Ascending aorta (tissue), 2 donors: ENCODE measurements at regions not wholly inside any gene's neighbourhood (a gene's known extent, or its start where the extent isn't known, plus 50 kb on each side); places are given as distances from the start of the nearest gene placed in this dataset.
A peak's percentile ranks its signal among the peaks of the same experiment; 100 is the strongest.

Experiments
- DNase-seq, 2 donors: peaks; one replicate each; pipeline ENCODE4 v3.0.0-alpha.2; 2019; ENCODE audit warnings: low spot score in 2 of 2
- H3K27ac ChIP-seq, 2 donors: fragments of 200-600 bp; sonication (generic); one replicate each; pipeline ENCODE4 v1.5.1; 2016 to 2017; ENCODE audit warnings: mild to moderate bottlenecking in 1 of 2
- H3K27me3 ChIP-seq: fragments of 200-600 bp; sonication (generic); one replicate; pipeline ENCODE4 v1.5.1; 2017
- H3K36me3 ChIP-seq, 2 donors: fragments of 200-600 bp; sonication (generic); one replicate each; pipeline ENCODE4 v1.5.1; 2016
- H3K4me1 ChIP-seq, 2 donors: fragments of 200-600 bp; sonication (generic); one replicate each; pipeline ENCODE4 v1.5.1; 2016 to 2017; ENCODE audit warnings: mild to moderate bottlenecking in 1 of 2
- H3K4me3 ChIP-seq, 2 donors: fragments of 200-600 bp; sonication (generic); one replicate each; pipeline ENCODE4 v1.5.1; 2016 to 2017; ENCODE audit warnings: mild to moderate bottlenecking in 1 of 2
- H3K9me3 ChIP-seq, 2 donors: fragments of 200-600 bp; sonication (generic); one replicate each; pipeline ENCODE4 v1.5.1; 2016
- CTCF ChIP-seq, 3 experiments: fragments of 200-600 bp in 2 of 3; fragments of 450-650 bp in 1 of 3; sonication (generic) in 2 of 3; IDR thresholded peaks; one replicate each; pipeline ENCODE4 v1.5.1; 2016 to 2019; ENCODE audit warnings: antibody characterized with exemption in 3 of 3, mild to moderate bottlenecking in 1 of 3, moderate library complexity in 1 of 3
- intact Hi-C: fragments of 100-400 bp; cut with DNase I; formaldehyde crosslinking; loops from one replicate; pipeline ENCODE4 v1.15.1; 2023

DNA sequence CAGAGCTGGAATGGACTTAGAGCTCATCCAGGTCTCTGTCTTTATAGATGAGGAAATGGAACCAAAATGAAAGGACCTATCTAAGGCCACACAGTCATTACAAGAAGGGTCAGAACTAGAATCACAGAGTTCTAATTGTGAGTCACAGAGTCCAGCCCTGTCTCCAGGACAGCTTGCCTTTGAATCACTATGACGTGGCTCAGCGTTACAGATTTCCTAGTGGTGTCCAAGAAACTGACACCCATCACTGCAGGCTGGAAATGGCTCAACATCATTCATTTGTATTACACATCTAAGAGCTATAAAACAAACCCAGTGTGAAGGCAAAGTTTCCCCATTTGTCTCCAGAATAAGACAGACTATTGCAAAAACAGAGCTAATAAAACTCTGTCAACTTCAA lies 164.3 kb upstream of the SIX2 start:
- Histone ChIP-seq H3K36me3 (no peaks in the 10 kb centered on the region), H3K27ac (peak overlapping the region; percentile 47 to 50), H3K4me1 (peaks cover 0 to 2% of the 10 kb centered on the region in 2 donors), H3K9me3 (no peaks in the 10 kb centered on the region), H3K4me3 (no peak overlapping the region), H3K27me3 (no peaks in the 10 kb centered on the region)
- peak in 1 of 3 experiments; percentile 40 for TF ChIP-seq CTCF (IDR thresholded peaks at IDR 0.05)
- intact Hi-C loops = loop anchor here (1.0 to 5.0 kb wide), 5 partner anchors 69 to 319 kb away; partner anchors contain the start of gene SIX2
- DNase-seq = peak in 1 of 2 donors; percentile 82

GRCh38 chr2:45172760-45173392 lies 163.6 kb upstream of the SIX2 start:
- Histone ChIP-seq H3K27ac (peak overlapping the region; percentile 47 to 50), H3K4me3 (no peak overlapping the region), H3K36me3 (no peaks in the 10 kb centered on the region), H3K9me3 (no peaks in the 10 kb centered on the region), H3K27me3 (no peaks in the 10 kb centered on the region), H3K4me1 (peaks cover 0 to 2% of the 10 kb centered on the region in 2 donors)
- DNase-seq = no peak
- intact Hi-C loops = loop anchor here (1.0 to 5.0 kb wide), 5 partner anchors 69 to 319 kb away; partner anchors contain the start of gene SIX2
- TF ChIP-seq CTCF (IDR thresholded peaks at IDR 0.05) = no peak

GRCh38 chr2:45172142-45172541 lies 162.9 kb upstream of the SIX2 start:
- Histone ChIP-seq H3K27ac (peak overlapping the region in 1 of 2 donors; percentile 50), H3K9me3 (no peaks in the 10 kb centered on the region), H3K4me3 (no peak overlapping the region), H3K4me1 (peaks cover 0 to 2% of the 10 kb centered on the region in 2 donors), H3K27me3 (no peaks in the 10 kb centered on the region), H3K36me3 (no peaks in the 10 kb centered on the region)
- intact Hi-C loops = loop anchor here (5.0 kb wide), 4 partner anchors 70 to 320 kb away; no protein-coding TSS in a partner anchor
- no peak for TF ChIP-seq CTCF (IDR thresholded peaks at IDR 0.05)
- DNase-seq = no peak

DNA sequence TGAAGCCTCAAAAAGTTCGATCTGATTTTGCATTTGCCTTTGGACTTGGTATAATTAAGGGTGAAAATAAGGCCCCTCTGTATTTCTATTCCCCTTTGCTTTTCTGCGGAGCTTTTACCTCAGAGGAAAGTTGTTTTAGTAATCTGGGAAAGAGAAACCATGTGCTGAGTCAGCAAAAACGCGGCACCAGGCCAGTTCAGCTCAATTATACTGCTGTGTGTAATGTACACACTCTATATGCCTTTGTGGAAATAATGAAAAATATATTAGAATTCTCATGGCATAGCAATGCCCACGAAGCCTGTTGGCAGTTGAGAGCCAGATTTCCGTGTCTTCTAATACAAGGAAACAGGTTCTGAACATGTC lies 161.9 kb upstream of the SIX2 start:
- no peaks in the 10 kb centered on the region for H3K36me3 ChIP-seq
- no peak overlapping the region for H3K27ac ChIP-seq
- DNase-seq = no peak
- no peak overlapping the region for H3K4me3 ChIP-seq
- no peaks in the 10 kb centered on the region for H3K27me3 ChIP-seq
- H3K4me1 ChIP-seq = peaks cover 0 to 2% of the 10 kb centered on the region in 2 donors
- intact Hi-C loops = loop anchor here (5.0 kb wide), 4 partner anchors 71 to 321 kb away; no protein-coding TSS in a partner anchor
- H3K9me3 ChIP-seq = no peaks in the 10 kb centered on the region
- TF ChIP-seq CTCF (IDR thresholded peaks at IDR 0.05) = no peak

DNA sequence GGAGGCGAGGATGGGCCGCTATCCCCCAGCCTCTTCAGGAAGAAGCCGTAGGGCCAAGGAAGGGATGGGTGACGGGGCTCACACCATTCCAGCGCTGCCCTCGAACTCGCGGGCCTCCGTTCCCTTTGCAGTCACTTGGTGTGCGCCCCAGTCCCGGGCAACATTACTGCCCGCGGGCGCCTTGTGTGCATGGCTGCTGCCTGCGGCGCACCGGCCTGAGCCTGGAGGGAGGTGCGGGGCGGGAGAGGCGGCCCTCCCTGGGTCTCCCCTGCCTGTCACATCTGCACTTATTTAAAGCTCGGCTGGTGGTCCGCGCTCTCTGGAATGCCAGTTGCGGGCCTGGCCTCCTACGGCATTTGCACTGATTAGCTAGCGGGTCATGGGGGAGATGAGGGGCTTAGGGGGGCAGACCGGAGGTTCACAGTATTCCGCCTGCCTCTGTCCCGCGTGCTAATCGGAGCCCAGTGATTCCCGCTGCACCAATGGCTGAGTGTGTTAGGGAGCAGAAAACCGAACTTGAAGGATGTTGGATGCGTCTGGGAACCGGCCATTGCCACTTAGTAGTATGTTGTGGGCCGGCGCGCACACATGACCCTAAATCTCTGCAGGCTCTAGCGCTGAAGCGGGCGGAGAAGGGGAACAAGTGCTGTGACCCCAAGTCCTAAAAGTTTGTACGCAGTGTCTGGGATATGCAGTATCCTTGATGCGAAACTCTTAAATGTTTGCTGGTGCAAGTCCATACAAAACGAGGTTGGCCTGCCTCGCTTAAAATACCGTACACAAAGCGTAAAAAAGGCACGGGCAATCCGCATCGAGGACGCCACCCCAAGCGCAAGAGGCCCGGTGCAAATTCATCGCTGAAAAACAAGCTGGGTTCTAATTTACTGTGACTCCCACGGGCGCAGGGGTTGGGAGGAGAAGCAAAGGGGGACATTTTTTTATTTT lies 161.2 kb upstream of the SIX2 start:
- TF ChIP-seq CTCF (IDR thresholded peaks at IDR 0.05) = no peak
- no peaks in the 10 kb centered on the region for H3K27me3 ChIP-seq
- H3K4me3 ChIP-seq = peak overlapping the region; percentile 70 to 71
- no peaks in the 10 kb centered on the region for H3K36me3 ChIP-seq
- no peaks in the 10 kb centered on the region for H3K9me3 ChIP-seq
- intact Hi-C loops = loop anchor here (5.0 kb wide), 4 partner anchors 72 to 322 kb away; no protein-coding TSS in a partner anchor
- peak overlapping the region in 1 of 2 donors; percentile 57 for H3K27ac ChIP-seq
- DNase-seq = no peak
- peaks cover 0 to 2% of the 10 kb centered on the region in 2 donors for H3K4me1 ChIP-seq
